ENCODE measurements at regions not wholly inside any gene's neighbourhood (a gene's known extent, or its start where the extent isn't known, plus 50 kb on each side); places are given as distances from the start of the nearest gene placed in this dataset.

- H3K9me3 ChIP-seq (ENCODE audit: low read length), result no peaks in the 10 kb centered on the region
- H3K79me2 ChIP-seq (replicated peaks; ENCODE audit: insufficient read depth, low read length), result no peaks in the 10 kb centered on the region
- TF ChIP-seq TAF1 (IDR thresholded peaks at IDR 0.05; ENCODE audit: low read depth) (no peak), MXI1 (conservative IDR thresholded peaks at IDR 0.05; ENCODE audit: poor library complexity, severe bottlenecking) (no peak), EZH2 (IDR thresholded peaks at IDR 0.05; ENCODE audit: borderline replicate concordance, insufficient read depth, low read length, poor library complexity, severe bottlenecking) (no peak)
- no peak overlapping the region for H2AFZ ChIP-seq (ENCODE audit: low read depth, low read length)
- H3K4me2 ChIP-seq (ENCODE audit: low read length), result no peak overlapping the region
- H3K27ac ChIP-seq (ENCODE audit: low read length), result no peak overlapping the region
- no peaks in the 10 kb centered on the region for H3F3A ChIP-seq (ENCODE audit: insufficient read depth, low read length, poor library complexity, severe bottlenecking)
- no peaks in the 10 kb centered on the region for H3K36me3 ChIP-seq (ENCODE audit: insufficient read depth, low read length)
- no peaks in the 10 kb centered on the region for H3K9me2 ChIP-seq (ENCODE audit: insufficient read depth, low read length)
- H3K27me3 ChIP-seq (ENCODE audit: insufficient read depth, low read depth, low read length), result no peaks in the 10 kb centered on the region
- no peak overlapping the region for H3K9ac ChIP-seq (ENCODE audit: low read length)
- H3K4me3 ChIP-seq (ENCODE audit: low read length), result no peak overlapping the region
- H4K20me1 ChIP-seq (ENCODE audit: insufficient read depth), result no peaks in the 10 kb centered on the region
Measured at GRCh38 chr1:30051777-30052176, 671.6 kb downstream of the MATN1 start.

DNA sequence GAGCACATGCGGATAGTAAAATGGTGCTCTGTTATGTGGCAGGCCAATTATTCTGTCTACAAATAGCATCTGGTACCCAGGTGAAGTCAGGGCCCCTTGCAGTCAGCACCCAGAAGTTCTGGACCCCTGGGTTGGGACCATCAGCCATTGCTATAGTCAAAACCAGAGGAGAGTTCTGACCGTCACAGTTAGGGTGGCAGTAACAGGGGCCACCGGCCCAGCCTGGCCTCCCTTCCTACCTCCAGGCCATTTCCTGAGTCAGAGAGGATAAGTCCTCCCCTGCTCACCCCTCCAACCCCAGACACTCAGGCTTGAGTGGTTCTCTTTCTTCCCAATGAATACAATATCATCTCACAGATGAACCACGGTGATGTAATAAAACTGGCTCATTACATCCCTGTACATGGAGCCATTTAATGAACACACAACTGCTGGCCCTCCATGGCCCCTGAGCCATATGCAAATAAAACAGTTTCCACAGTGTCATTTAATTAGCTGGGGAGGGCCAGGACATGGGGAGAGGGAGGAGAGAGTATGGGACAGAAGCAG lies 673.6 kb downstream of the MATN1 start:
- no peaks in the 10 kb centered on the region for H3K9me3 ChIP-seq (ENCODE audit: low read length)
- H3K9ac ChIP-seq (ENCODE audit: low read length), result no peak overlapping the region
- H2AFZ ChIP-seq (ENCODE audit: low read depth, low read length), result no peak overlapping the region
- no peaks in the 10 kb centered on the region for H3K27me3 ChIP-seq (ENCODE audit: insufficient read depth, low read depth, low read length)
- no peak for TF ChIP-seq EP300 (conservative IDR thresholded peaks at IDR 0.05; ENCODE audit: poor library complexity, severe bottlenecking)
- no peak for TF ChIP-seq RAD21 (conservative IDR thresholded peaks at IDR 0.05)
- TF ChIP-seq SMC3 (conservative IDR thresholded peaks at IDR 0.05; ENCODE audit: poor library complexity), result no peak
- no peak for TF ChIP-seq CTCF (IDR thresholded peaks at IDR 0.05; ENCODE audit: poor library complexity, severe bottlenecking)
- no peak for TF ChIP-seq POLR2AphosphoS5 (IDR thresholded peaks at IDR 0.05)
- TF ChIP-seq REST (IDR thresholded peaks at IDR 0.05; ENCODE audit: borderline replicate concordance), result no peak
- TF ChIP-seq TAF1 (IDR thresholded peaks at IDR 0.05; ENCODE audit: low read depth), result no peak
- no peak for TF ChIP-seq MXI1 (conservative IDR thresholded peaks at IDR 0.05; ENCODE audit: poor library complexity, severe bottlenecking)
- TF ChIP-seq EZH2 (IDR thresholded peaks at IDR 0.05; ENCODE audit: borderline replicate concordance, insufficient read depth, low read length, poor library complexity, severe bottlenecking), result no peak
- no peak overlapping the region for H3K4me2 ChIP-seq (ENCODE audit: low read length)
- H3K27ac ChIP-seq (ENCODE audit: low read length), result no peak overlapping the region
- H3K4me3 ChIP-seq (ENCODE audit: low read length), result no peak overlapping the region
- no peaks in the 10 kb centered on the region for H3K36me3 ChIP-seq (ENCODE audit: insufficient read depth, low read length)
- H3K9me2 ChIP-seq (ENCODE audit: insufficient read depth, low read length), result no peaks in the 10 kb centered on the region
- H4K20me1 ChIP-seq (ENCODE audit: insufficient read depth), result no peaks in the 10 kb centered on the region
- H3F3A ChIP-seq (ENCODE audit: insufficient read depth, low read length, poor library complexity, severe bottlenecking), result no peaks in the 10 kb centered on the region
- H3K79me2 ChIP-seq (replicated peaks; ENCODE audit: insufficient read depth, low read length), result no peaks in the 10 kb centered on the region

All from neural cell (in vitro differentiated cells).